Ovary (tissue), 7 donors: ENCODE measurements at regions not wholly inside any gene's neighbourhood (a gene's known extent, or its start where the extent isn't known, plus 50 kb on each side); places are given as distances from the start of the nearest gene placed in this dataset.
"Not testable (repeated sequence)": the region's sequence is repeated elsewhere in the genome, so short reads cannot be mapped to it uniquely, and the experiment has no call there.

Experiments used
- DNase-seq, 5 donors: peaks; one replicate each; pipeline ENCODE4 v3.0.0-alpha.2; 2019 to 2020
- H3K27ac ChIP-seq, 2 donors: fragments of 200-600 bp; one replicate each; pipeline versions ENCODE4 v1.5.1 to v1.8.0; 2019 to 2022
- H3K27me3 ChIP-seq: fragments of 200-600 bp; one replicate; pipeline ENCODE4 v1.8.0; 2022
- H3K36me3 ChIP-seq: fragments of 200-600 bp; sonication (generic); one replicate; pipeline ENCODE4 v1.5.1; 2019
- H3K4me1 ChIP-seq: one replicate; pipeline ENCODE4 v1.8.1; 2013; ENCODE audit warnings: mild to moderate bottlenecking, moderate library complexity; ENCODE audit not compliant: insufficient read depth
- H3K4me3 ChIP-seq: fragments of 200-600 bp; sonication (generic); one replicate; pipeline ENCODE4 v1.5.1; 2017
- H3K9me3 ChIP-seq, 2 donors: fragments of 200-600 bp in 1 of 2; sonication (generic) in 1 of 2; one replicate each; pipeline versions ENCODE4 v1.5.1 to v1.8.1; 2013 to 2019; ENCODE audit warnings: mild to moderate bottlenecking in 1 of 2, moderate library complexity in 1 of 2
- CTCF ChIP-seq, 3 donors: fragments of 450-650 bp in 2 of 3; fragments of 200-600 bp in 1 of 3; IDR thresholded peaks; one replicate each; pipeline versions ENCODE4 v1.5.1 to v1.8.0; 2016 to 2022; ENCODE audit warnings: antibody characterized with exemption in 3 of 3, mild to moderate bottlenecking in 1 of 3
- EP300 ChIP-seq: sonication (generic); formaldehyde crosslinking; IDR thresholded peaks from one replicate; pipeline ENCODE4 v1.6.1; 2017; ENCODE audit warnings: antibody characterized with exemption
- POLR2A ChIP-seq: fragments of 450-650 bp; IDR thresholded peaks from one replicate; pipeline ENCODE4 v1.6.1; 2017; ENCODE audit warnings: antibody characterized with exemption, mild to moderate bottlenecking, moderate library complexity
- WGBS, 3 donors: extraction: QIAGEN DNeasy Blood & Tissue Kit in 1 of 3; methylation state at CpG; one replicate each; pipeline versions ENCODE4 v1.1.5 to v1.1.7; 2013 to 2017; 5-methylcytosine and 5-hydroxymethylcytosine counted together
- intact Hi-C, 4 donors: fragments of 100-400 bp; cut with DNase I; formaldehyde crosslinking; loops; one replicate each; pipeline versions ENCODE4 v1.11.0 to v1.15.1; 2022 to 2023
- donor health status: DM: no; HTN: no; CAD: no; lungs with moderate emphysema.
- donor health status: DM: no; HTN: no; CAD: no.
- donor health status: Bipolar disorder and iron deficiency.
- donor health status: DM: no; HTN: no; CAD: no.
- donor health status: DM: yes; HTN: yes; CAD: no.

GRCh38 chr20:30503992-30504570 lies 753.4 kb upstream of the DEFB115 start:
- H3K27me3 ChIP-seq: no peaks in the 10 kb centered on the region
- TF ChIP-seq POLR2A: no peak
- no peak for TF ChIP-seq EP300
- no peak for TF ChIP-seq CTCF (IDR thresholded peaks at IDR 0.05)
- H3K4me1 ChIP-seq: no peaks in the 10 kb centered on the region
- DNase-seq: no peak
- no peak overlapping the region for H3K4me3 ChIP-seq
- no peaks in the 10 kb centered on the region for H3K36me3 ChIP-seq
- H3K27ac ChIP-seq: no peak overlapping the region
- H3K9me3 ChIP-seq: no peaks in the 10 kb centered on the region
- 55 to 74% (median 67%) methylated on average over 3 of the region's 3 CpGs for WGBS, 3 donors
- intact Hi-C loops: no loop called here

- intact Hi-C loops: no loop called here
- WGBS, 3 donors: 86 to 91% (median 89%) methylated on average over 9 of the region's 9 CpGs
- no peak for TF ChIP-seq POLR2A
- TF ChIP-seq EP300: no peak
- no peak for TF ChIP-seq CTCF (IDR thresholded peaks at IDR 0.05)
Measured at GRCh38 chr20:30505566-30505965, 751.9 kb upstream of the DEFB115 start.

GRCh38 chr20:30506100-30506499 lies 751.4 kb upstream of the DEFB115 start:
- H3K9me3 ChIP-seq: no peaks in the 10 kb centered on the region
- DNase-seq: no peak
- WGBS, 3 donors: 88 to 90% (median 89%) methylated on average over 18 of the region's 18 CpGs
- no peaks in the 10 kb centered on the region for H3K36me3 ChIP-seq
- H3K27me3 ChIP-seq: no peaks in the 10 kb centered on the region
- H3K27ac ChIP-seq: no peak overlapping the region
- intact Hi-C loops: no loop called here
- TF ChIP-seq CTCF (IDR thresholded peaks at IDR 0.05): no peak
- TF ChIP-seq EP300: no peak
- H3K4me3 ChIP-seq: no peak overlapping the region
- H3K4me1 ChIP-seq: no peaks in the 10 kb centered on the region

More at GRCh38 chr20:30505566-30505965, 751.9 kb upstream of the DEFB115 start:
- Histone ChIP-seq H3K27ac (no peak overlapping the region), H3K27me3 (no peaks in the 10 kb centered on the region), H3K36me3 (no peaks in the 10 kb centered on the region), H3K4me1 (no peaks in the 10 kb centered on the region), H3K4me3 (no peak overlapping the region), H3K9me3 (no peaks in the 10 kb centered on the region)
- no peak for DNase-seq

GRCh38 chr20:30508382-30508781 lies 749.1 kb upstream of the DEFB115 start:
- DNase-seq, H3K27me3 ChIP-seq, intact Hi-C loops, H3K4me3 ChIP-seq, H3K4me1 ChIP-seq, H3K27ac ChIP-seq, H3K9me3 ChIP-seq, H3K36me3 ChIP-seq: not testable (repeated sequence)
- WGBS, 3 donors: 81 to 95% (median 89%) methylated on average over 21 of the region's 21 CpGs

GRCh38 chr20:30511322-30512030 lies 746.0 kb upstream of the DEFB115 start:
- 81 to 84% (median 84%) methylated on average over 38 to 39 of the region's 39 CpGs for WGBS, 3 donors
- no peak for TF ChIP-seq CTCF (IDR thresholded peaks at IDR 0.05)

More at GRCh38 chr20:30511322-30512030, 746.0 kb upstream of the DEFB115 start:
- Histone ChIP-seq H3K9me3 (no peaks in the 10 kb centered on the region), H3K27ac (no peak overlapping the region), H3K27me3 (no peaks in the 10 kb centered on the region), H3K4me3 (no peak overlapping the region), H3K4me1 (no peaks in the 10 kb centered on the region), H3K36me3 (no peaks in the 10 kb centered on the region)
- intact Hi-C loops: no loop called here
- DNase-seq: no peak
